22Rv1 (cell line): ENCODE measurements at regions not wholly inside any gene's neighbourhood (a gene's known extent, or its start where the extent isn't known, plus 50 kb on each side); places are given as distances from the start of the nearest gene placed in this dataset.

Experiments
- ZFX ChIP-seq: fragments of 450-650 bp; IDR thresholded peaks from 2 replicates; pipeline ENCODE4 v1.6.1; 2017; ENCODE audit warnings: antibody characterized with exemption, borderline replicate concordance
- TF ChIP-seq, protein P1 (sequence below): fragments of 450-650 bp; IDR thresholded peaks from 2 replicates; pipeline ENCODE4 v1.5.1; 2017; ENCODE audit warnings: mild to moderate bottlenecking

GRCh38 chr3:148232389-148232788, 465.3 kb upstream of the AGTR1 start:
- TF ChIP-seq, protein P1, sequence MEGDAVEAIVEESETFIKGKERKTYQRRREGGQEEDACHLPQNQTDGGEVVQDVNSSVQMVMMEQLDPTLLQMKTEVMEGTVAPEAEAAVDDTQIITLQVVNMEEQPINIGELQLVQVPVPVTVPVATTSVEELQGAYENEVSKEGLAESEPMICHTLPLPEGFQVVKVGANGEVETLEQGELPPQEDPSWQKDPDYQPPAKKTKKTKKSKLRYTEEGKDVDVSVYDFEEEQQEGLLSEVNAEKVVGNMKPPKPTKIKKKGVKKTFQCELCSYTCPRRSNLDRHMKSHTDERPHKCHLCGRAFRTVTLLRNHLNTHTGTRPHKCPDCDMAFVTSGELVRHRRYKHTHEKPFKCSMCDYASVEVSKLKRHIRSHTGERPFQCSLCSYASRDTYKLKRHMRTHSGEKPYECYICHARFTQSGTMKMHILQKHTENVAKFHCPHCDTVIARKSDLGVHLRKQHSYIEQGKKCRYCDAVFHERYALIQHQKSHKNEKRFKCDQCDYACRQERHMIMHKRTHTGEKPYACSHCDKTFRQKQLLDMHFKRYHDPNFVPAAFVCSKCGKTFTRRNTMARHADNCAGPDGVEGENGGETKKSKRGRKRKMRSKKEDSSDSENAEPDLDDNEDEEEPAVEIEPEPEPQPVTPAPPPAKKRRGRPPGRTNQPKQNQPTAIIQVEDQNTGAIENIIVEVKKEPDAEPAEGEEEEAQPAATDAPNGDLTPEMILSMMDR = no peak
- no peak for TF ChIP-seq ZFX
